ENCODE measurements at regions not wholly inside any gene's neighbourhood (a gene's known extent, or its start where the extent isn't known, plus 50 kb on each side); places are given as distances from the start of the nearest gene placed in this dataset.

GRCh38 chr5:33328818-33329217 lies 111.9 kb upstream of the TARS1 start:
- Histone ChIP-seq H3K4me3 (no peak overlapping the region), H3K79me2 (replicated peaks; ENCODE audit: insufficient read depth) (no peaks in the 10 kb centered on the region), H2AFZ (0 out of 2 replicates have a peak overlapping the region, but pooled peaks have one; percentile 12), H3K27ac (ENCODE audit: low read depth) (no peak overlapping the region), H3K4me1 (ENCODE audit: insufficient read depth) (no peaks in the 10 kb centered on the region), H3K9me2 (ENCODE audit: insufficient read depth) (no peaks in the 10 kb centered on the region), H3K27me3 (ENCODE audit: insufficient read depth) (no peaks in the 10 kb centered on the region), H3K4me2 (no peak overlapping the region), H4K20me1 (replicated peaks; ENCODE audit: insufficient read depth) (no peaks in the 10 kb centered on the region), H3F3A (replicated peaks; ENCODE audit: low read depth) (no peaks in the 10 kb centered on the region), H3K36me3 (ENCODE audit: insufficient read depth) (no peaks in the 10 kb centered on the region)
- no peaks in the 10 kb centered on the region for H3K9me3 Mint-ChIP-seq
- no peak overlapping the region for H3K27ac Mint-ChIP-seq
- H3K36me3 Mint-ChIP-seq (ENCODE audit: low read depth): no peaks in the 10 kb centered on the region
- no peak for TF ChIP-seq ZNF114 (CRISPR knock-in tag; IDR thresholded peaks at IDR 0.05)
- no peak for TF ChIP-seq REST (IDR thresholded peaks at IDR 0.05; ENCODE audit: unreplicated experiment)
- no peak for TF ChIP-seq ZNF462 (CRISPR knock-in tag; IDR thresholded peaks at IDR 0.05)
- no peak for TF ChIP-seq CREB1 (CRISPR knock-in tag; IDR thresholded peaks at IDR 0.05; ENCODE audit: low read depth)
- TF ChIP-seq NANOG (IDR thresholded peaks at IDR 0.05; ENCODE audit: borderline replicate concordance): no peak
- TF ChIP-seq ETS1 (IDR thresholded peaks at IDR 0.05): no peak
- no peak for TF ChIP-seq ZNF331 (CRISPR knock-in tag; IDR thresholded peaks at IDR 0.05; ENCODE audit: low read depth)
- no peak for TF ChIP-seq EZH2phosphoT487 (IDR thresholded peaks at IDR 0.05; ENCODE audit: unreplicated experiment)
- TF ChIP-seq STAT1 (IDR thresholded peaks at IDR 0.05; ENCODE audit: unreplicated experiment): no peak
- TF ChIP-seq JUNB (IDR thresholded peaks at IDR 0.05; ENCODE audit: unreplicated experiment): no peak
- TF ChIP-seq EZH2 (IDR thresholded peaks at IDR 0.05; ENCODE audit: low read depth, unreplicated experiment): no peak
- TF ChIP-seq POLR2AphosphoS5 (IDR thresholded peaks at IDR 0.05; ENCODE audit: low read depth): no peak
- no peak for TF ChIP-seq CTCF (conservative IDR thresholded peaks at IDR 0.05; ENCODE audit: low read depth in 2 of 2)
- peaks cover 2% of the 10 kb centered on the region; the same call in 2 of the 3 replicates for H3K4me1 Mint-ChIP-seq
- ATAC-seq (no peak), DNase-seq (ENCODE audit: low spot score) (no peak)
- H3K4me3 Mint-ChIP-seq: no peak overlapping the region
- no peaks in the 10 kb centered on the region for H3K27me3 Mint-ChIP-seq (ENCODE audit: insufficient read depth, low read depth, poor library complexity)

Data from GM23338 (cell line).